GM12891 (cell line): ENCODE measurements at regions not wholly inside any gene's neighbourhood (a gene's known extent, or its start where the extent isn't known, plus 50 kb on each side); places are given as distances from the start of the nearest gene placed in this dataset.

Experiments used
- DNase-seq: peaks from one replicate; pipeline ENCODE4 v3.0.0; 2011; ENCODE audit warnings: low spot score; ENCODE audit not compliant: insufficient read length
- FAIRE-seq: peaks from 2 replicates; lab custom pipeline; 2011; peaks lifted over from hg19 to GRCh38; lab: Jason Lieb, UNC
- PAX5 ChIP-seq: IDR thresholded peaks from 2 replicates; pipeline ENCODE4 v1.6.1; 2011; ENCODE audit warnings: low read length, moderate library complexity, mild to moderate bottlenecking; ENCODE audit not compliant: insufficient read depth, severe bottlenecking
- POLR2A ChIP-seq: IDR thresholded peaks from 2 replicates; pipeline ENCODE4 v1.6.1; 2011; ENCODE audit warnings: low read depth, low read length, control low read depth
- POLR2AphosphoS5 ChIP-seq: IDR thresholded peaks from 2 replicates; pipeline ENCODE4 v1.6.1; 2011; ENCODE audit warnings: low read depth, low read length, control low read depth
- POU2F2 ChIP-seq: IDR thresholded peaks from 2 replicates; pipeline ENCODE4 v1.6.1; 2011; ENCODE audit warnings: low read depth, mild to moderate bottlenecking, control low read depth, low read length, moderate library complexity
- SPI1 ChIP-seq: IDR thresholded peaks from 2 replicates; pipeline ENCODE4 v1.6.1; 2011; ENCODE audit warnings: low read depth, low read length, control low read depth
- TAF1 ChIP-seq: IDR thresholded peaks from 2 replicates; pipeline ENCODE4 v1.6.1; 2011; ENCODE audit warnings: low read depth, low read length, control low read depth

DNA sequence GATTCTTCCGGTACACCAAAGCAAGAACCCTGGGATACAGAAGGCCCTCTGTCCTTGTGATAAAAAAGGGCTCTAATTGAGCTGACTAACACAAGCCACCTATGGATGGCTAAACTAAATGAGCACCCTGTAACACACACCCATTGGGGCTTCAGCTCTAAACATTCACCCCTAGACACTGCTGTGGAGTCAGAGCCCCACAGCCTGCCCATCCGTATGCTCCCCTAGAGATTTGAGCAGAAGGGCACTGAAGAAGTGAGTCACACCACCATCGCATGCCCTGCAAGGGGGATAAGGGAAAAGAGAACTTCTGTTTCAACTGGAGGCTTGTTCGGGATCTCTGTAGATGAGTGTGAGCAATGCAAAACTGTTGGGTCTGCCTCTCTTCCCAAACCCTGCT, 545.2 kb downstream of the KCTD8 start:
- FAIRE-seq = no peak

DNA sequence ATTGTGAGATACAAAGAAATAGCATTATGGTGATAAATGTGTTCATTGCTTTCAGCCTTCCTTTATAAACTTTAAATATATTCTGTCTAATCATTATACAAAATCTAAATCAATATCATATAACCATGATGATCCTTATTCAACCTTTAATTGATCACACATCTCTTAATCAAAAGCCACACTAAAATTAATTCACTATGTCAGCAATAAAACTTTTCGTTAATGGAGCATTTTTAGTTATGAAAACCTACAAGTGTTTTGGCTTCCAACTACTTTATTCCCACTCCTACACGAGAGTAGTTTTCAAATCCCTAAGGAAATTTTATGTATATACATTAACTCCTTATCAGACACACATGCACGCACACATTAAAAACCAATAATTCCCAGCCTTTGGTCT, 530.2 kb downstream of the KCTD8 start:
- DNase-seq (no peak), FAIRE-seq (no peak)
- TF ChIP-seq POU2F2 (no peak), POLR2A (no peak), SPI1 (no peak), POLR2AphosphoS5 (no peak), PAX5 (no peak), TAF1 (no peak)

More for the DNA sequence above, 545.2 kb downstream of the KCTD8 start:
- no peak for TF ChIP-seq POLR2AphosphoS5
- no peak for TF ChIP-seq SPI1
- no peak for TF ChIP-seq PAX5
- no peak for TF ChIP-seq TAF1
- no peak for TF ChIP-seq POLR2A
- no peak for TF ChIP-seq POU2F2
- no peak for DNase-seq

DNA sequence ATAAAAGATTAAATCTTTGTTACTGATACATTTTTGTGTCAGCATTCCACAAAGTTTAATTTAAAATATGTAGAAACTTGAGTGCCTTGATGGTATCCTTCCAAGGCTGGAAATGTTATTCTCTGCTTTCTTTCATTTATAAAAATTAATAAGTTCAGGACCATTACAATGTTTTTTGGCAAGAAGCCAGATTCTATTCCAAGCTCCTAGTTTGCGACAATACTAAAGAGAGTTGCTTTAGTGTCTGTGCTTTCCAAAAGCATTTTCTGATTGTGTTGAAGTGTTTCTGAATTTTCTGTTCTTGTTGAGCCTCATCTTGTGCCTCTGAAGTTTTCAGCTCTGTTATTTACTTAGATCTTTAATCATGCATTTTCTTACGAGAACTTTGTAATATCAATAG, 516.2 kb downstream of the KCTD8 start:
- DNase-seq (no peak), FAIRE-seq (no peak)

DNA sequence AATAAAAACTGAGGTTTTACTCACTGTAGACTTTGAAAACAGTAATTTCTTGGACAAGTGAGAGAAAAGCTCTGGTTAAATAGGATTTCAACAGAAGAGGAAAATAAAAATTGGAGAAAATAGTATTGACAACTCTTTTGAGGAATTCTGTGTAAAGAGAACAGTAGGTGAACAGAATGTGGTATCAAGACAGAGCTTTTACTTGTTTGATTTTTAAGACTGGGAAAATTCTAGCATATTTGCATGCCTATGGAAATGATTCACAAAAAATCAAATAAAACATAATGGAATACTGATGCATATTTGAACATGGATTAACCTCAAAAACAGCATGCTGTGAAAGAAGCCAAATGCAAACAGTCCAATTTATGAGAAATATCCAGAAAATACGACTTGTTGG, 504.6 kb downstream of the KCTD8 start:
- DNase-seq = no peak
- TF ChIP-seq POLR2A = no peak
- no peak for FAIRE-seq

More for the DNA sequence above, 516.2 kb downstream of the KCTD8 start:
- TF ChIP-seq TAF1 = no peak
- no peak for TF ChIP-seq SPI1
- no peak for TF ChIP-seq PAX5
- no peak for TF ChIP-seq POU2F2
- TF ChIP-seq POLR2A = no peak
- TF ChIP-seq POLR2AphosphoS5 = no peak

DNA sequence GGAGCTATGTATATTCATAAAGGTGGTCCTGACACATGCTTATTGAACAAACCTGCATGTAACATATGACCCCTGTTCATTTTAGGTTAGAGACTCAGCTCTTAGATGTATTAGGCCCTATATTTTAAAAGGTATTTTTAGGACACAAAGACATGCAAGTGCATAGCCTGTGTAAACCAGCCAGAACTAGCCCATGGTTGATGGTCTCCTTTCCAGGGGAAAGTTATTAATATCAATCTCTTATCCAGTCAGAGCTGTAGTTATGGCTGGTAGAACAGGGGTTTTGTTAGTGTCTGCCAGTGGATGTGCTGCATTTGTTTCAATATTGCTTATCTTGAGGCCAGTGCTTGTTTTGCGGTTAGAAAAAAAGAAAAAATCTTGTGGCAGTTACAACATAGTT, 488.6 kb downstream of the KCTD8 start:
- no peak for FAIRE-seq
- no peak for DNase-seq
- no peak for TF ChIP-seq POU2F2
- no peak for TF ChIP-seq SPI1
- no peak for TF ChIP-seq PAX5
- TF ChIP-seq POLR2AphosphoS5 = no peak
- TF ChIP-seq POLR2A = no peak

DNA sequence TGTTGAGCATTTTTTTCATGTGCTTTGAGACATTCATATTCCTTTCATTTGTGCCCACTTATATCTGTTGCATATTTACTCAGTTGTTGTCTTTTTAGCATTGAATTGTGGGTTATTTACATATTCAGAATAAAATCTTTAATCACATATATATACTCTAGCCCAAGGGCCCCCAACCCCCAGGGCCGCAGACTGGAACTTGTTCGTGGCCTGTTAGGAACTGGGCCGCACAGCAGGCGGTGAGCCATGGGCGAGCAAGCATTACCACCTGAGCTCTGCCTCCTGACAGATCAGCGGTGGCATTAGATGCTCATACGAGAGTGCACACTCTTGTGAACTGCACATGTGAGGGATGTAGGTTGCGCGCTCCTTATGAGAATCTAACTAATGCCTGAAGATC, 480.6 kb downstream of the KCTD8 start:
- no peak for FAIRE-seq
- no peak for DNase-seq

DNA sequence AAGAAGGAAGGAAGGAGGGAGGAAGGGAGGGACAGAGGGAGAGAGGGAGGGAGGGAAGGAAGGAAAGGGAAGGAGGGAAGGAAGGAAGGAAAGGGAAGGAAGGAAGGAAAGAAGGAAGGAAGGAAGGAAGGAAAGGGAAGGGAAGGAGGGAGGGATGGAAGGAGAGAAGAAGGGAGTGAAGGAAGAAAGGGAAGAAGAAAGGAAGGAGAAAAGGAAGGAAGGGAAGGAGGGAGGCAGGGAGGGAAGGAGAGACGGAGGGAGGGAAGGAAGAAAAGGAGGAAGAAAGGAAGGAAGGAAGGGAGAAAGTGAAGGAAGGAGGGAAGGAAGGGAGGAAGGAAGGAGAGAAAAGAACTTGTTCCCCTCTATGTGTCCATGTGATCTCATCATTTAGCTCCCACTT, 465.0 kb downstream of the KCTD8 start:
- no peak for TF ChIP-seq SPI1
- no peak for TF ChIP-seq POLR2A
- no peak for TF ChIP-seq TAF1
- TF ChIP-seq POLR2AphosphoS5 = no peak
- no peak for TF ChIP-seq POU2F2
- no peak for TF ChIP-seq PAX5
- FAIRE-seq (no peak), DNase-seq (no peak)

More for the DNA sequence above, 480.6 kb downstream of the KCTD8 start:
- TF ChIP-seq PAX5 = no peak
- no peak for TF ChIP-seq POU2F2
- TF ChIP-seq SPI1 = no peak
- TF ChIP-seq TAF1 = no peak
- no peak for TF ChIP-seq POLR2A
- TF ChIP-seq POLR2AphosphoS5 = no peak

DNA sequence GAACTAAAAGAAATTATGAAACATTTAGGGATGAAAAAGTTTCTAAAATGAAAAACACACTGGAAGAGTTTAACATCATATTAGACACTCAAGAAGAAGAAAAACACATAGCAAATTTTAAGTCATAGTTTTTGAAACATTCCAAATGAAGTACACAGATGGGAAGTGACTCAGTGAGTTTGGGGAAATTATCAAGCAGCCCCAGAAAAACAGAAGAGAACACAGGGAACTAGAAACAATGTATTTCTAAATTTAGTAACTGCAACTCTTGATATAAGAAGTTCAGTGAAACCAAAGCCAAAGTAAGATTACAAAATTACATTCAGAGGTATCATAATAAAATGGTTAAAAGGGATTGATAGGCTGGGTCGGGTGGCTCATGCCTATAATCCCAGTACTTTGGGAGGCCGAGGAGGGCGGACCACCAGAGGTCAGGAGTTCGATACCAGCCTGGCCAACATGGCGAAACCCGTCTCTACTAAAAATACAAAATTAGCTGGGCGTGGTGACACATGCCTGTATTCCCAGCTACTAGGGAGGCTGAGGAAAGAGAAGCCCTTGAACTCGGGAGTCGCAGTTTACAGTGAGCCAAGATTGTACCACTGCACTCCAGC, 461.2 kb downstream of the KCTD8 start:
- no peak for TF ChIP-seq SPI1
- no peak for TF ChIP-seq POLR2AphosphoS5
- no peak for TF ChIP-seq POU2F2
- TF ChIP-seq POLR2A = no peak
- TF ChIP-seq TAF1 = no peak
- no peak for TF ChIP-seq PAX5
- no peak for FAIRE-seq
- DNase-seq = no peak

DNA sequence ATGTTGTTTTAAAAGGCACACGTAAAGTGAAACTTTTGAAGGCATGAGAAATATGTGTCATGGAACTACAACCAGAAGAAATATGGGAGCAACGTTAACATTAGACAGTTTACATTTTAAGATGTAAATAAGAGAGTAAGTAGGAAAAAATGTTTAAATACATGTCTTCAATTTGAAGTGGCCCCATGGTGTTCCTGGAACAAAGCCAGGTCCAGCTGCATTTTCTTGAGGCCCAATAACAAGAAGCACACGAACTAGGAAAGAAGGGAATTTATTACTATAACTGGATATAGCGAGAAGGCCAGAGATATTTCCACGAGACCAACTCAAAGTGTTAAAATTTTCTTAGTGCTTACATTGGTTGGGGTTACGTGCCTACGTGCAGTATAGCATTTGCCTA, 458.1 kb downstream of the KCTD8 start:
- FAIRE-seq (no peak), DNase-seq (no peak)
- no peak for TF ChIP-seq POLR2A
- no peak for TF ChIP-seq PAX5
- no peak for TF ChIP-seq TAF1
- no peak for TF ChIP-seq POLR2AphosphoS5
- TF ChIP-seq SPI1 = no peak
- TF ChIP-seq POU2F2 = no peak

DNA sequence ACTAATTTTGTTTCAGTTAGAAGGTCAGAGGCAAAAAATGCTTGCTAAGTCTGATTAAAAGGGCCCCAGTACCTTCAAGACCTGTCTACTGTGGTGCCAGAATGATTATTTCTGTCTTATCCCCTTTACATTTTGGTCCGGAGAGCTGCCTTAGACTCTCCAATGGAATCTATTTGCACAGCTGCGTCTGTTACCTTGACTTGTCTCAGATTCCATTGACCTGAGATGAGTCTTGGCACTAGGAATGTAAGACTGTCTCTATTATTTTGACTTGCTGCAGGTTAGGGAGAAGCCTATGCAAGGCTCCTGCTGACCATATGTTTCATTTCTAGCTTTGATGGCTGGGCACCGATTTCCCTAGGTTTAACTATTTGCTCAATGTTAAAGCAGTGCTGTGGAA, 457.6 kb downstream of the KCTD8 start:
- no peak for DNase-seq
- TF ChIP-seq PAX5 = no peak
- no peak for TF ChIP-seq SPI1
- no peak for TF ChIP-seq POLR2AphosphoS5
- TF ChIP-seq POU2F2 = no peak
- no peak for TF ChIP-seq POLR2A
- no peak for TF ChIP-seq TAF1
- FAIRE-seq = no peak

DNA sequence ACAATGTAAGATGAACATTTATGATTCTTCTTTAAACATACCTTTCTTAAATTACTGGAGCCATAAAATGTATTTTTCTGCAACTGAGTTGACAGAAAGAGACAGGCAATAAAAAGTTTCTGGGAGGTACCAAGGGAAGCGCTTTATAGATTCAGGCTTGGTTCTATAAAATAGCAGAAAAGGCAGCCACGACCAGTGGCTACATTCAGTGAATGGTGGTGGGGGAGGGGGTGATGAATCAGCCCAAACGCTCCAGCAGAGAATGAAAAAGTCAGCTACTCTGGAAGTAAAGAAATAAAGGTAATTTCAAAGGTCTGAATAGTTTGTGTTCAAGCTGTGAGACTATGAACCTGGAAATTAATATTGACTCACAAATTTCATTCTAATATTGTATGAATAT, 456.1 kb downstream of the KCTD8 start:
- DNase-seq (no peak), FAIRE-seq (no peak)
- TF ChIP-seq POLR2A (no peak), TAF1 (no peak), SPI1 (no peak), POLR2AphosphoS5 (no peak), POU2F2 (no peak), PAX5 (no peak)
